ENCODE measurements at regions not wholly inside any gene's neighbourhood (a gene's known extent, or its start where the extent isn't known, plus 50 kb on each side); places are given as distances from the start of the nearest gene placed in this dataset.

- no peaks in the 10 kb centered on the region for H3K4me1 Mint-ChIP-seq
- H3K4me3 ChIP-seq (ENCODE audit: low read length) = no peak overlapping the region
- H3K4me3 Mint-ChIP-seq = no peak overlapping the region
- H3K27me3 Mint-ChIP-seq (ENCODE audit: low read depth in 2 of 2) = peaks cover 15 to 31% of the 10 kb centered on the region in 2 donors
- no peaks in the 10 kb centered on the region for H3K9me3 Mint-ChIP-seq
- no peaks in the 10 kb centered on the region for H3K27me3 ChIP-seq (ENCODE audit: control insufficient read depth, insufficient read depth, low read length)
- TF ChIP-seq CTCF (IDR thresholded peaks at IDR 0.05) = no peak
- 88% methylated on average over 1 of the region's 1 CpG for WGBS (ENCODE audit: insufficient coverage)
- no peak overlapping the region for H3K27ac ChIP-seq (ENCODE audit: low read length)
- DNase-seq (no peak), ATAC-seq (no peak)
- no peaks in the 10 kb centered on the region for H3K36me3 ChIP-seq (ENCODE audit: control insufficient read depth, insufficient read depth, low read length)
- H3K4me1 ChIP-seq (ENCODE audit: control insufficient read depth, insufficient read depth, low read length) = no peaks in the 10 kb centered on the region
- H3K9me3 ChIP-seq (ENCODE audit: control insufficient read depth, insufficient read depth, low read length) = no peaks in the 10 kb centered on the region
- intact Hi-C loops (cut with micrococcal nuclease) = no loop called here
- no peaks in the 10 kb centered on the region for H3K36me3 Mint-ChIP-seq
- H3K27ac Mint-ChIP-seq = no peak overlapping the region
These were observed 358.1 kb upstream of the ZNF32 start for GRCh38 chr10:44006771-44007170.

GRCh38 chr10:44005788-44006099 lies 357.1 kb upstream of the ZNF32 start:
- no peaks in the 10 kb centered on the region for H3K4me1 Mint-ChIP-seq
- H3K27ac Mint-ChIP-seq = no peak overlapping the region
- no peak overlapping the region for H3K4me3 ChIP-seq (ENCODE audit: low read length)
- H3K4me1 ChIP-seq (ENCODE audit: control insufficient read depth, insufficient read depth, low read length) = no peaks in the 10 kb centered on the region
- ATAC-seq = no peak
- intact Hi-C loops (cut with micrococcal nuclease) = no loop called here
- H3K4me3 Mint-ChIP-seq = no peak overlapping the region
- H3K9me3 ChIP-seq (ENCODE audit: control insufficient read depth, insufficient read depth, low read length) = no peaks in the 10 kb centered on the region
- no peaks in the 10 kb centered on the region for H3K36me3 ChIP-seq (ENCODE audit: control insufficient read depth, insufficient read depth, low read length)
- WGBS (ENCODE audit: insufficient coverage) = 88% methylated on average over 12 of the region's 12 CpGs
- H3K27ac ChIP-seq (ENCODE audit: low read length) = no peak overlapping the region
- no peaks in the 10 kb centered on the region for H3K9me3 Mint-ChIP-seq
- peaks cover 19 to 35% of the 10 kb centered on the region in 2 donors for H3K27me3 Mint-ChIP-seq (ENCODE audit: low read depth in 2 of 2)
- no peak for TF ChIP-seq CTCF (IDR thresholded peaks at IDR 0.05)
- no peak for DNase-seq
- H3K27me3 ChIP-seq (ENCODE audit: control insufficient read depth, insufficient read depth, low read length) = no peaks in the 10 kb centered on the region
- H3K36me3 Mint-ChIP-seq = no peaks in the 10 kb centered on the region

- intact Hi-C loops (cut with micrococcal nuclease) = no loop called here
- Histone ChIP-seq H3K9me3 (ENCODE audit: control insufficient read depth, insufficient read depth, low read length) (no peaks in the 10 kb centered on the region), H3K36me3 (ENCODE audit: control insufficient read depth, insufficient read depth, low read length) (no peaks in the 10 kb centered on the region), H3K27ac (ENCODE audit: low read length) (no peak overlapping the region), H3K27me3 (ENCODE audit: control insufficient read depth, insufficient read depth, low read length) (no peaks in the 10 kb centered on the region), H3K4me1 (ENCODE audit: control insufficient read depth, insufficient read depth, low read length) (no peaks in the 10 kb centered on the region), H3K4me3 (ENCODE audit: low read length) (no peak overlapping the region)
- H3K27ac Mint-ChIP-seq = no peak overlapping the region
- H3K9me3 Mint-ChIP-seq = no peaks in the 10 kb centered on the region
- ATAC-seq = no peak
- no peaks in the 10 kb centered on the region for H3K36me3 Mint-ChIP-seq
- peaks cover 19 to 35% of the 10 kb centered on the region in 2 donors for H3K27me3 Mint-ChIP-seq (ENCODE audit: low read depth in 2 of 2)
- no peak overlapping the region for H3K4me3 Mint-ChIP-seq
- no peaks in the 10 kb centered on the region for H3K4me1 Mint-ChIP-seq
- no peak for DNase-seq
- TF ChIP-seq CTCF (IDR thresholded peaks at IDR 0.05) = no peak
- WGBS (ENCODE audit: insufficient coverage) = 81% methylated on average over 43 of the region's 43 CpGs
These were observed 356.5 kb upstream of the ZNF32 start for GRCh38 chr10:44004913-44005787.
